HFF-Myc (cell line): ENCODE measurements at regions not wholly inside any gene's neighbourhood (a gene's known extent, or its start where the extent isn't known, plus 50 kb on each side); places are given as distances from the start of the nearest gene placed in this dataset.
"Not testable (repeated sequence)": the region's sequence is repeated elsewhere in the genome, so short reads cannot be mapped to it uniquely, and the experiment has no call there.

Experiments used
- DNase-seq: peaks from one replicate; pipeline ENCODE4 v3.0.0-alpha.2; 2011; ENCODE audit warnings: low read depth; ENCODE audit errors: extremely low read depth
- H3K4me3 ChIP-seq: replicated peaks from 2 replicates; pipeline ENCODE4 v1.5.1; 2011; ENCODE audit warnings: low read depth, mild to moderate bottlenecking, control low read depth, low read length
- CTCF ChIP-seq: IDR thresholded peaks from 2 replicates; pipeline ENCODE4 v1.5.1; 2012; ENCODE audit warnings: mild to moderate bottlenecking, low read depth, low read length, control low read depth; ENCODE audit errors: missing control alignments

- H3K4me3 ChIP-seq = no peak overlapping the region
- TF ChIP-seq CTCF = no peak
- DNase-seq = peak; percentile 65
These were observed 123.2 kb upstream of the TNFSF4 start for GRCh38 chr1:173330149-173330951.

GRCh38 chr1:173330952-173331548, 123.9 kb upstream of the TNFSF4 start:
- not testable (repeated sequence) for H3K4me3 ChIP-seq, DNase-seq

- TF ChIP-seq CTCF = no peak
- no peak for DNase-seq
- H3K4me3 ChIP-seq = no peak overlapping the region
These were observed 124.9 kb upstream of the TNFSF4 start for GRCh38 chr1:173332026-173332425.

GRCh38 chr1:173333581-173333980, 126.5 kb upstream of the TNFSF4 start:
- H3K4me3 ChIP-seq = no peak overlapping the region
- no peak for TF ChIP-seq CTCF
- no peak for DNase-seq

DNA sequence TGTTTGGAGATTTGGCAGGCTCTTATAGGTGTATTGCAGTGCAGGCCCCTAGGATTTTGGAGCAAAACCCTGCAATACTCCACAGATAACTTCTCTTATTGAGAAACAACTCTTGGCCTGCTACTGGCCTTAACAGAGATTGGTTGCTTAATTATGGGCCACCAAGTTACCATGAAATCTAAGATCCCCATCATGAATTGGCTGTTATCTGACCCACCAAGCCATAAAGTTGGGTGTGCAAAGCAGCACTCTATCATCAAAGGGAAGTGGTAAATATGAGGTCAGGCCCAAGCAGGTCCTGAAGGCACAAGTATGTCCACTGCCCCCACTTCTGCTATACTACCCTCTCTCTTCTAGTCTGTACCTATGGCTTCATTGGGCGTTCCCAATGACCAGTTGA, 130.0 kb upstream of the TNFSF4 start:
- no peak for DNase-seq
- TF ChIP-seq CTCF = no peak
- no peak overlapping the region for H3K4me3 ChIP-seq

- DNase-seq = no peak
- no peak overlapping the region for H3K4me3 ChIP-seq
- TF ChIP-seq CTCF = no peak
These were observed 134.2 kb upstream of the TNFSF4 start for GRCh38 chr1:173341307-173341706.

DNA sequence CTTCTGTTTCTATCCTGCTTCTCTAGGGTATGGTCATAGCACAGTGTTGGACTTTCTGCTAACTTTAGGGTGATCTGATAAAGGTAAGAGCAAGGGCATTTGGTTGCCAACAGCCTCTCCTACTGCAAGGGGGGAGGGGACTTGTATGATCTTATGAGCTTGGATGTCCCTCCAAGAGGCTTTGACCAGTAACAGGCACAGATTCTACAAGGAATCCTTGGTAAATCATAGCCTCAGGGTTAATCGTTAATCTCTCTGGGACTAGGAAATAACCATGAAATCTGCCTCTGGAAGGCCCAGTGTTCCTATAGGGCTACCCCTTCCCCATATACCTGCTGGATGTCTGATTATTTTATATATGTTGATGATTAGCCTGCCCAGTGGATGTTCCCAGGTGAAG, 134.8 kb upstream of the TNFSF4 start:
- H3K4me3 ChIP-seq = no peak overlapping the region
- no peak for DNase-seq
- TF ChIP-seq CTCF = no peak
